ENCODE measurements at regions not wholly inside any gene's neighbourhood (a gene's known extent, or its start where the extent isn't known, plus 50 kb on each side); places are given as distances from the start of the nearest gene placed in this dataset.

DNA sequence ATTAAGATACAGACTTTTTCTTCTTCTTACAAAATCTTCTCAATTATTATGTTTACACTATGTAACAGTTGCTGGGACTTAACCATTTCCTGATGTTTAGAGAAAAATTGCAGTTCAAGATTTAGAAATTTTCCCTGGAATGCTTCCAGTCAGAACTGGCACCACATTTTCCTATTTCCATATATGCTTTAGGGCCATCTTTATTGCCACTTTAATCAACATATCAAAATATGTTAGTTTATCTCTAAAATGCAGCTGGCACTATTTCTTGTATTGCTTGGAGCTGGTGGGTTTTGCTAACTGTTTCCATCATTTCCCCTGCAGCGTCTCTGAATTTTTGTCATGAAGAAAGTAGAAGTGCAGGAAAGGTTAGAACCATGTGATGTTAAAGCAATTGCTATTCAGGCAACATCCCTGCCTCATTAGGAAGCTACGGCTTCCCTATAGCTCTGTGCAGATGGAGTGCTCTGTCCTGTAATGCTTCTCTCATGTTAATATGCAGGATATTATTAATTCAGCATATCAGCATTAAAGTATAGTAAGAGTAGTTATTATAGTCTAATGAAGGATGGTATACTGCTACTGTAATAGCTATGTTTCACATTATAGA lies 269.1 kb downstream of the MTRR start:
- DNase-seq: no peak

- no peak for DNase-seq
These were observed 269.9 kb downstream of the MTRR start for GRCh38 chr5:8138884-8139283.

DNA sequence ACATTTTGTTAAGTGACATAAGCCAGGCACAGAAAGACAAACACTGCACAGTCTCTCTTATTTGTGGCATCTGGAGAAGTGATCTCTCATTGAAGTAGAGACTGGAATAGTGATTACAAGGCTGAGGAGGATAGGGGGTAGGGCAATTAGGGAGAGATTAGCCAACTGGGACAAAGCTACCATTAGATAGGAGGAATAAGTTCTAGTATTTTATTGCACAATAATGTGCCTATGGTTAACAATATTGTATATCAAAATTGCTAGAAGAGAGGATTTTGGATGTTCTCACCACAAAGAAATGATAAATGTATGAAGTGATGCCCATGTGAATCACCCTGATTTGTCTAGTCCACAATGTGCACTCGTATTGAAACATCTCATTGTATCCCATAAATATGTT lies 281.8 kb downstream of the MTRR start:
- no peak for DNase-seq

- no peak for DNase-seq
These were observed 287.8 kb downstream of the MTRR start for GRCh38 chr5:8156706-8157105.

GRCh38 chr5:8157320-8157822 lies 288.4 kb downstream of the MTRR start:
- no peak for DNase-seq

DNA sequence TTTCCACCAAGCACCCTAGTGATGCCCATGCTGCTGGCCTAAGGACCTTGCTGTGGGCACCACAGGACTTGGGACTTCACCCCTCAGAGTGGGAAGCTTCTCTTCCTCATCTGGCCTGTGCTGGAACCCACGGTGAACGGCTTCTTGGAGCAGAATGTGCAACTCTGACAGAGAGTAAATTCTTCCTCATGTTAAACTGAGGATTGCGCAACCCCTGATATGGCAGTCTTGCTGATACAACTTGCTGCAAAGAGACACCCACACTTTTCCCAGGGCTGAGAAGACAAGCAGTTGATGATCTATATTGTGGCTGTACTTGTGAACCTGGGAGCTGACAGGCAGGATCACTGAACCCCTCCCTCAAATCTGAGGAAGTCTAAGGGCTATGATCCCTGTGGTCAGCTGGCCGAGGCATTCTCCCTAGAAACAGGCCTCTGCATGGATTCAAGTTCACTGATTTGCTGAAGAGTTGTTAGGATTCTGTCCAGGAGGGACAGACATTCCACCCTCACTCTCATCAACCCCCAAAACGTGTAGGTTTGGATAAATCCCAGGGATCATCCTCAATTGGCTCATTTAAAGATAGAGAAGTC lies 307.2 kb downstream of the MTRR start:
- DNase-seq: peak in 1 of 2 donors; percentile 16

DNA sequence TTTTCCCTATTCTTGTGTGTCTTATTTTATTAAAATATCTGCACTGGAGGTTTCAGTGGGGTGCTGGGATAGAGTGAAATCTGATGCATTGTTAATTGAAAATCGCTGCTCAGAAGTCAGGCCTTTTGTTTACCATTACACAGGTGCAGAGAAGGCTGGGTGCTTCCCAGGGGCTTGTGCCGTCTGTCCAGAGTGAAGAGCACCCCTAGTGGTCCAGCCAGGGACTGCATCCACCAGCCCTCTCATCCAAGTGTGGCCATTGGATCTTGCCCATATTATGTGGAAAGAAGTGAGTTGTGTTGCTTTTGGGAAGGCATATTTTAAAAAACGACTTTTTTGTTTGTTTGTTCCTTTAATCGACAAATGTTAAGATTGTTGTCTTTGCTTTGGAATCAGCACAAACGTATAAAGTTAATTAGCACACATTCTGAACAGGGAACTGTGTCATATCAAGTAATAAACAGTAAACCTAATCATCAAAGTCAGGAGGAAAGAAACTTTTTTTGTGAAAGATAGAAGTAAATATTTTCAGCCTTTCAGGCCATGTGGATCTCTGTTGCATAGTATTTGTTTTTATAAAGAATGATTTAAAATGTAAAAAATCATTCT lies 315.6 kb downstream of the MTRR start:
- DNase-seq: no peak

DNA sequence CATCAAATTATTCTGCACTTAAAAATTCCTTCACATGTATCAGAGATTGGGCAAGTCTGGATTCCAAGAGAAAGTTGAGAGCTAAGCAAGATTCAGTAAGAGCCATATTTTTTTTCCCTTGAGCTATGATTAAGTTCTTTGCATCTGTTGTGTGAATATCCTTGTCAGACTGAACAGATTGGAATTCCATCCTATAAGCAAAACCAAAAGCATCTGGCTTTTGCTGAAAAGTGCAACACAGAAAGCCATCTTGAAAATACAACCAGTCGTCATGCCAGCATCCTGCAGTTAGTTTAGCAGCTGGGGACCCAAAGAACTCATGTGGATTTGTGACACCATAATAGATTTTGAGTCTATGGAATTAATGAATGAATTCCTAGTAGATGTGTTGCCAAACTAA lies 316.9 kb downstream of the MTRR start:
- DNase-seq: no peak

- peak; percentile 2 to 3 for DNase-seq
These were observed 320.1 kb downstream of the MTRR start for GRCh38 chr5:8188874-8189565.

- no peak for DNase-seq
These were observed 323.9 kb downstream of the MTRR start for GRCh38 chr5:8192840-8193239.

GRCh38 chr5:8196061-8196460 lies 327.1 kb downstream of the MTRR start:
- DNase-seq: no peak

DNA sequence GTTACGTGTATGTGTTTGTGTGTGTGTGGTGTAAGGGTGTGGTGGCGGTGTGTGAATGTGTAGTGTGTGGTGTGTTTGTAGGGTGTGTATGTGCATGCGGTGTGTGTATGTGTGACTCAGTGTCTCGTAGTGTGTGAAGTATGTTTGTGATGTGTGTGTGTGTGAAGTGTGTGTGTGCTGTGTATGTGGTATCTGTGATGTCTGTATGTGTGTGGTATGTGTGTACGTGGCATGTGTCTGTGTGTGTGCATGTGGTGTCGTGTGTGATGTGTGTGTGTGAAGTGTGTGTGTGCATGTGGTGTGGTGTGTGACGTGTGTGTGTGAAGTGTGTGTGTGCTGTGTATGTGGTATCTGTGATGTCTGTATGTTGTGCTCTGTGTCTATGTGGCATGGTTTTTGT lies 339.4 kb downstream of the MTRR start:
- DNase-seq: no peak

- DNase-seq: no peak
These were observed 340.6 kb downstream of the MTRR start for GRCh38 chr5:8209500-8209899.

GRCh38 chr5:8213701-8214240 lies 344.8 kb downstream of the MTRR start:
- no peak for DNase-seq

DNA sequence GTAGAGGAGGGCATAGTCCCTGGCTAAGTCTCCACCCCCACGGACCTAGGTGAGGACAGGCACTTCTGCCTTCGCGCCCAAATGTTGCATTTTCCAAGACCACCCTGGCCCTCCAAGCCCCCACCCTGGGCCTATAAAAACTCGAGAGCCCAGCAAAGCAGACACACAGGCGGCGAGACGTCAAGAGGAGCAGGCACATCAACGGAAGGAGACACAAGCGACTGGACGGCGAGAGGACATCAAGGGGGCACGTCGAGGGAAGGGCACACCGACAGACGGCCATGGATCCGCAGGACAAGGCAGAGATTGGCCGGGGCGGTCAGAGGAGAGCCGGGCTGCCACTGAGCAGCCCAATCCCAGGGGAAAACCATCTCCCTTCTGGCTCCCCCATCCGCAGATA lies 348.0 kb downstream of the MTRR start:
- no peak for DNase-seq

DNA sequence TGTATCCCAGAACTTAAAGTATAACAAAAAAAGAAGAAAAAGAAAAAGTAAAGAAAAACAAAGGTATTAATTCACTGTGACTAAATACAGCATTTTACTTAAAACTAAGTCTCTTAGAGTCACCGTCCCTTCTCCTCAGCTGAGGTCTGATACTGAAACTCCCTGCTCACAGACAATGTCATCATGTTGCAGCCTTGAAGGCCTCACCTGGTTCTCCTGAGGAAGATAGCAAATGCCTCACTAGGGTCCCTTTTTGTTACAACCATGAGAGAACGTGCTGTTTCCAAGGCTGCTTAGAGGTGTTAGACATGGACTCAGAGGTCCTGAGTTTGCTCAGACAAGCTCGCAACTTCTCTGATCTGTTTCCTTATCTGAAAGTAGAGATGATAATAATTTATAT lies 357.2 kb downstream of the MTRR start:
- DNase-seq: no peak

DNA sequence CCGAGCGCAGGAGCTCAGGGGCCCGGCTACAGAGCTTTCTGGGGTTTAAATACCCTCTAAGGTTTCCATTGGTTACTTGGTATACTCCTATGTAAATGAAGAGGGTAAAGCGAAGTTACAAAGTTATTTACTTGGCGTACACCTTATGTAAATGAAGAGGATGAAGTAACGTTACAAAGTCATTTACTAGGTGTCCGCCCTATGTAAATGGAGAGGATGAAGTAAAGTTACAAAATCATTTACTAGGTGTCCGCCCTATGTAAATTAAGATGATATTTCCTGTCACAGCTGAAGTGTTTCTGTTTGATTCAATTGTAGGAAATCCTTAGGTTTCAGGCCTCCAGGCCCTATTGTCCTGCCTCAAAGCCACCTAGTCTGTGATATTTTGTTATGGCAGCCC lies 358.2 kb downstream of the MTRR start:
- DNase-seq: no peak

DNA sequence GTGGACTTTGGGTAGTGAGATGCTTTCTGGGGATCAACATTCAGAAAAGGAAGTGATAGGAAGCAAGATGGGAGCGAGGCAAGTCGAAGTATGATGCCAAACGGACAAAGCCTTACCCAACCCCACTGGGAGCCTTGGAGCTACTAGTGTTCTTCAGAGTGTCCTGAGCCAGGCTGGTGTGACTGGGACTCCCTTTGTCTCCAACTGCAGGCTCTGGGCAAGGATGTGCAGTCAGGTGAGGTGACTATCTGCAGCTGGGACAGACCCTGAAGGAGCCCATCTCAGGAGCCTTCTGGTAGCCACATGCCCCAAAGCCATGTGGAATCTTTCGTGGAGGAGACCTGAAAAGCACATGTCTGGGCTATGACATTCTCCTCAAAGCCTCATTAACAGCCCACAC lies 360.6 kb downstream of the MTRR start:
- DNase-seq: no peak

DNA sequence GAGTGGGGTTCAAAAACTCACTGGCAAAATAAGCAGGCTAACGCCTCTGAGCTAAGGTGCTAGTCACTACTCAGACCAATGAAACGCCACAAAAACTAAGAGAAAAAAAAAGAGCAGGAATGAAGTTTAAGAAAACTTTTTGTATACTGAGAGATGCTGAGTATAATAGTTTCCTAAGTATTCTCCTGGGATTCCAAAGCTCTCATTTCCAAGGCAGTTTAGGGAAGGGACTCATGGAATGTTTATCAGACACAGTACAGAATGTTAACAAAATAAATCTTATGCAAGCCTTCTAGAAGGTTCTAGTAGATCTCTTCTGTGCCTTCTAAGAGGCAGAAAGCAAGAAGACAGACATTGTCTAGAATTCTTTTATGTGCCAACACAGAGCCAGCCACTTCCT lies 361.9 kb downstream of the MTRR start:
- DNase-seq: no peak

DNA sequence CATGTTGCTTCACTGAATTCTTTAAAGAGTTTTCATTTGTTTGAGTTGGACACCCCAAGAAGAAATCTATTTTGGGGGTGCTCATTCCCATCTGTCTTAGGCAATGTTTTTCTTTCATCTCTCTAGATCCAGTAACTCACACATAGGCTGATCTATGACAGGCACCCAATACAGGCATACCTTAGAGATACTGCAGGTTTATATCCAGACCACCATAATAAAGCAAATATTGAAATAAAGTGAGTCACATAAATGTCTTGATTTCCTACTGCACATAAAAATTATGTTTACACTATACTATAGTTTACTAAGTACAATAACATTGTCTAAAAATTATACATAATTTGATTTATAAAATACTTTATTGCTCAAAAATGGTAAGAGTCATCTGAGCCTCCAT lies 364.5 kb downstream of the MTRR start:
- no peak for DNase-seq

DNA sequence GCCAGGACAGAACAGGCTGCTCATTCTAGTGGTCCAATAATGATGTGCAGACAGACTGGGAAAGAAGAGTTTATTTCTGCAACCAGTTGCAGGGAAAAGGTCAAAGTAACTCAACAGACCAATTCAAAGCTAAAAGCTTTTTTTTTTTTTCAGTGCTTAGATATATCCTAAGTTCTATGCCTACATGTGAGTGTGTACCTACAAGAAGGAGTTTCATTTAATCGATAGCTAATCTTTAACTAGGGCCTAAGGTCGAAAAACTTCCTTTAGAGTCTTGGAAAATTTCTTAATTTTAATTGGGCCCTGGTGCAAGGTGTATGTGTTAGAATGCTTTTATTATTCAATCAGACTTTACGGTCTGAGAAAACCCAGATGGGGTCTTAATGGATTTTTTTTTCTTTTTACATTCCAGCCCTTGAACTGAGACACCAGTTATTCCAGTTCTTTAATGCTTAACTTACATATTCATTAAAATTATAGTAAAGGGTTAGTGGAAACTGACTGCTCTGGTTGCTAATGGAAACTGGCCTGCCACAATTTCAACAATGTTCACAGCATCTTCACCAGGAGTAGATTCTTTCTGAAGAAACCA lies 365.3 kb downstream of the MTRR start:
- DNase-seq: no peak

GRCh38 chr5:8238080-8238479 lies 369.1 kb downstream of the MTRR start:
- no peak for DNase-seq

All from right lung (tissue), 2 donors.